WI38 (cell line): ENCODE measurements at regions not wholly inside any gene's neighbourhood (a gene's known extent, or its start where the extent isn't known, plus 50 kb on each side); places are given as distances from the start of the nearest gene placed in this dataset.

ENCODE experiments used
- H3K4me3 ChIP-seq: 2 replicates; pipeline ENCODE4 v1.5.1; 2011; ENCODE audit warnings: low read depth, mild to moderate bottlenecking, control low read depth, low read length
- CTCF ChIP-seq: IDR thresholded peaks from 2 replicates; pipeline ENCODE4 v1.5.1; 2012; ENCODE audit warnings: low read depth, mild to moderate bottlenecking, control low read depth, low read length

- TF ChIP-seq CTCF: no peak
- H3K4me3 ChIP-seq: no peak overlapping the region
Measured at GRCh38 chr4:58935332-58935731, 1825.1 kb upstream of the IGFBP7 start.

GRCh38 chr4:58936436-58936835, 1826.3 kb upstream of the IGFBP7 start:
- H3K4me3 ChIP-seq: no peak overlapping the region
- TF ChIP-seq CTCF: no peak

- peak overlapping the region; percentile 16; the same call in 1 of the 2 replicates for H3K4me3 ChIP-seq
- no peak for TF ChIP-seq CTCF
Measured at GRCh38 chr4:58940167-58940566, 1830.0 kb upstream of the IGFBP7 start.

- H3K4me3 ChIP-seq: no peak overlapping the region
- TF ChIP-seq CTCF: no peak
Measured at GRCh38 chr4:58941286-58941685, 1831.1 kb upstream of the IGFBP7 start.

- TF ChIP-seq CTCF: no peak
- H3K4me3 ChIP-seq: no peak overlapping the region
Measured at GRCh38 chr4:58953575-58953974, 1843.4 kb upstream of the IGFBP7 start.

- H3K4me3 ChIP-seq: no peak overlapping the region
Measured at GRCh38 chr4:58957711-58958110, 1847.5 kb upstream of the IGFBP7 start.

GRCh38 chr4:58961283-58961682, 1851.1 kb upstream of the IGFBP7 start:
- TF ChIP-seq CTCF: no peak
- H3K4me3 ChIP-seq: no peak overlapping the region

More at GRCh38 chr4:58957711-58958110, 1847.5 kb upstream of the IGFBP7 start:
- TF ChIP-seq CTCF: no peak
